ENCODE measurements at regions not wholly inside any gene's neighbourhood (a gene's known extent, or its start where the extent isn't known, plus 50 kb on each side); places are given as distances from the start of the nearest gene placed in this dataset.
"Not testable (repeated sequence)": the region's sequence is repeated elsewhere in the genome, so short reads cannot be mapped to it uniquely, and the experiment has no call there.

GRCh38 chr6:170093658-170094596 lies 197.0 kb downstream of the DLL1 start:
- no peak for DNase-seq

- no peak for DNase-seq
These were observed 197.6 kb downstream of the DLL1 start for GRCh38 chr6:170093276-170093657.

GRCh38 chr6:170092826-170093225 lies 198.1 kb downstream of the DLL1 start:
- DNase-seq = no peak

GRCh38 chr6:170091639-170092579 lies 199.0 kb downstream of the DLL1 start:
- no peak for DNase-seq

- no peak for DNase-seq
These were observed 199.8 kb downstream of the DLL1 start for GRCh38 chr6:170091000-170091638.

- no peak for DNase-seq
These were observed 200.3 kb downstream of the DLL1 start for GRCh38 chr6:170090561-170090960.

GRCh38 chr6:170089963-170090362 lies 200.9 kb downstream of the DLL1 start:
- no peak for DNase-seq

GRCh38 chr6:170088582-170088955 lies 202.3 kb downstream of the DLL1 start:
- DNase-seq = no peak

GRCh38 chr6:170087941-170088581 lies 202.8 kb downstream of the DLL1 start:
- no peak for DNase-seq

- DNase-seq = not testable (repeated sequence)
These were observed 203.5 kb downstream of the DLL1 start for GRCh38 chr6:170087421-170087780.

- no peak for DNase-seq
These were observed 204.0 kb downstream of the DLL1 start for GRCh38 chr6:170086639-170087420.

- DNase-seq = no peak
These were observed 205.1 kb downstream of the DLL1 start for GRCh38 chr6:170085475-170086401.

GRCh38 chr6:170084166-170084730 lies 206.6 kb downstream of the DLL1 start:
- DNase-seq = no peak

- DNase-seq = no peak
These were observed 207.4 kb downstream of the DLL1 start for GRCh38 chr6:170083236-170084051.

- no peak for DNase-seq
These were observed 208.2 kb downstream of the DLL1 start for GRCh38 chr6:170082531-170083187.

GRCh38 chr6:170082067-170082466 lies 208.8 kb downstream of the DLL1 start:
- DNase-seq = no peak

GRCh38 chr6:170081556-170081955 lies 209.3 kb downstream of the DLL1 start:
- DNase-seq = no peak

- DNase-seq = no peak
These were observed 210.0 kb downstream of the DLL1 start for GRCh38 chr6:170080828-170081371.
